ENCODE measurements at regions not wholly inside any gene's neighbourhood (a gene's known extent, or its start where the extent isn't known, plus 50 kb on each side); places are given as distances from the start of the nearest gene placed in this dataset.

GRCh38 chr4:18860836-18861530 lies 839.4 kb upstream of the LCORL start:
- Histone ChIP-seq H3K9ac (replicated peaks; ENCODE audit: extremely low read depth, insufficient read depth, low read length) (no peak overlapping the region), H3K79me2 (ENCODE audit: control insufficient read depth, insufficient read depth, low read length) (no peaks in the 10 kb centered on the region), H3K36me3 (ENCODE audit: control insufficient read depth in 2 of 2, extremely low read depth in 1 of 2, insufficient read depth in 2 of 2, low read length in 2 of 2) (no peaks in the 10 kb centered on the region), H3K4me2 (ENCODE audit: insufficient read depth, low read length) (no peak overlapping the region), H4K20me1 (replicated peaks; ENCODE audit: control insufficient read depth, extremely low read depth, insufficient read depth, low read length) (no peaks in the 10 kb centered on the region), H3K9me3 (replicated peaks; ENCODE audit: control insufficient read depth, insufficient read depth, low read length) (no peaks in the 10 kb centered on the region), H2AFZ (ENCODE audit: low read depth, low read length) (no peak overlapping the region), H3K27ac (ENCODE audit: insufficient read depth, low read depth, low read length) (no peak overlapping the region), H3K27me3 (ENCODE audit: control insufficient read depth in 2 of 2, insufficient read depth in 2 of 2, low read length in 2 of 2) (no peaks in the 10 kb centered on the region), H3K4me1 (ENCODE audit: control insufficient read depth, extremely low read depth, insufficient read depth, low read length) (no peaks in the 10 kb centered on the region), H3K4me3 (replicated peaks in 1 of 3; ENCODE audit: insufficient read depth in 1 of 3, low read depth in 1 of 3, low read length in 3 of 3) (no peak overlapping the region), H3K9me1 (replicated peaks; ENCODE audit: control insufficient read depth, extremely low read depth, insufficient read depth, low read length) (no peaks in the 10 kb centered on the region)
- intact Hi-C loops (cut with micrococcal nuclease): no loop called here
- dilution Hi-C loops (cut with MboI; ENCODE audit: extremely low pct_ligation_motif_present, low sequenced_read_pairs): no loop called here
- ChIA-PET CTCF (interaction anchor here (1.0 kb wide), 1 partner anchor 33 kb away, joined by 3 read pairs; no protein-coding TSS in a partner anchor), POLR2A (no interaction called here)
- DNase-seq (ENCODE audit: low read depth, low spot score) (no peak), FAIRE-seq (no peak)
- TF ChIP-seq MAX (IDR thresholded peaks at IDR 0.05; ENCODE audit: insufficient read depth, insufficient read length) (no peak), CTCF (IDR thresholded peaks at IDR 0.05; ENCODE audit: extremely low read depth in 1 of 2, insufficient read depth in 1 of 2, low read depth in 1 of 2, low read length in 2 of 2) (no peak), POLR2A (IDR thresholded peaks at IDR 0.05; ENCODE audit: low read depth, low read length) (no peak), GATA2 (IDR thresholded peaks at IDR 0.05; ENCODE audit: insufficient read depth, insufficient read length, low read depth, low read length) (no peak), FOS (IDR thresholded peaks at IDR 0.05; ENCODE audit: borderline replicate concordance, insufficient read depth, low read length) (no peak), MYC (IDR thresholded peaks at IDR 0.05; ENCODE audit: low read depth, low read length) (no peak)
- BruUV-seq (replicated peaks): no TSS peak

Measured in endothelial cell of umbilical vein (primary cell).